ENCODE measurements at regions not wholly inside any gene's neighbourhood (a gene's known extent, or its start where the extent isn't known, plus 50 kb on each side); places are given as distances from the start of the nearest gene placed in this dataset.

- TF ChIP-seq RBBP5 (IDR thresholded peaks at IDR 0.05; ENCODE audit: borderline replicate concordance, low read depth, low read length) (no peak), SP1 (IDR thresholded peaks at IDR 0.05; ENCODE audit: low read depth, low read length) (no peak)
These were observed 88.7 kb upstream of the RPH3AL start (continued) for GRCh38 chr17:441155-441950.

Measured in H1 (cell line).